ENCODE measurements at regions not wholly inside any gene's neighbourhood (a gene's known extent, or its start where the extent isn't known, plus 50 kb on each side); places are given as distances from the start of the nearest gene placed in this dataset.

GRCh38 chrX:44619039-44619438, 76.4 kb upstream of the FUNDC1 start:
- TF ChIP-seq CTCF (IDR thresholded peaks at IDR 0.05) (no peak), POLR2A (IDR thresholded peaks at IDR 0.05) (no peak), POLR2AphosphoS5 (IDR thresholded peaks at IDR 0.05) (no peak), EP300 (IDR thresholded peaks at IDR 0.05; ENCODE audit: low read depth) (no peak)
